Vagina (tissue), 2 donors: ENCODE measurements at regions not wholly inside any gene's neighbourhood (a gene's known extent, or its start where the extent isn't known, plus 50 kb on each side); places are given as distances from the start of the nearest gene placed in this dataset.
A peak's percentile ranks its signal among the peaks of the same experiment; 100 is the strongest.

Source experiments
- DNase-seq, 2 donors: peaks; one replicate each; pipeline ENCODE4 v3.0.0-alpha.2; 2017; ENCODE audit errors: extremely low spot score in 2 of 2
- H3K27ac ChIP-seq: fragments of 200-600 bp; sonication (generic); one replicate; pipeline ENCODE4 v1.5.1; 2019
- H3K27me3 ChIP-seq: fragments of 200-600 bp; sonication (generic); one replicate; pipeline ENCODE4 v1.5.1; 2019
- H3K36me3 ChIP-seq, 2 donors: fragments of 200-600 bp; sonication (generic); one replicate each; pipeline ENCODE4 v1.5.1; 2017 to 2019
- H3K4me1 ChIP-seq: fragments of 200-600 bp; sonication (generic); one replicate; pipeline ENCODE4 v1.5.1; 2019
- H3K4me3 ChIP-seq, 2 donors: fragments of 200-600 bp; sonication (generic); 1 replicate in 1 of 2; 2 replicates in 1 of 2; pipeline ENCODE4 v1.5.1; 2016 to 2019
- H3K9me3 ChIP-seq: fragments of 200-600 bp; sonication (generic); one replicate; pipeline ENCODE4 v1.5.1; 2019
- CTCF ChIP-seq, 3 experiments: fragments of 450-650 bp in 2 of 3; fragments of 200-600 bp in 1 of 3; sonication (generic) in 1 of 3; IDR thresholded peaks; one replicate each; pipeline ENCODE4 v1.5.1; 2017 to 2019; ENCODE audit warnings: antibody characterized with exemption in 3 of 3, mild to moderate bottlenecking in 2 of 3, moderate library complexity in 2 of 3
- POLR2A ChIP-seq, 2 donors: fragments of 450-650 bp; IDR thresholded peaks; one replicate each; pipeline ENCODE4 v1.6.1; 2017; ENCODE audit warnings: antibody characterized with exemption in 2 of 2, mild to moderate bottlenecking in 2 of 2, moderate library complexity in 2 of 2
- POLR2AphosphoS5 ChIP-seq, 2 donors: sonication (generic); formaldehyde crosslinking; IDR thresholded peaks; one replicate each; pipeline ENCODE4 v1.9.0; 2017; ENCODE audit warnings: antibody characterized with exemption in 2 of 2, mild to moderate bottlenecking in 2 of 2, low read depth in 1 of 2; ENCODE audit not compliant: insufficient read depth in 1 of 2
- intact Hi-C: fragments of 100-400 bp; cut with DNase I; formaldehyde crosslinking; loops from one replicate; pipeline ENCODE4 v1.15.1; 2023

GRCh38 chr19:5264453-5264852 lies 76.2 kb downstream of the PTPRS start:
- peaks cover 8% of the 10 kb centered on the region for H3K4me1 ChIP-seq
- no peak overlapping the region for H3K27ac ChIP-seq
- TF ChIP-seq CTCF (IDR thresholded peaks at IDR 0.05) (no peak), POLR2AphosphoS5 (IDR thresholded peaks at IDR 0.05; ENCODE audit: insufficient read depth in 1 of 2, low read depth in 1 of 2) (no peak), POLR2A (IDR thresholded peaks at IDR 0.05) (no peak)
- no peaks in the 10 kb centered on the region for H3K9me3 ChIP-seq
- H3K36me3 ChIP-seq: peaks cover 0 to 17% of the 10 kb centered on the region in 2 donors
- DNase-seq: no peak
- no peak overlapping the region for H3K4me3 ChIP-seq
- H3K27me3 ChIP-seq: no peaks in the 10 kb centered on the region
- intact Hi-C loops: no loop called here

- Histone ChIP-seq H3K27ac (no peak overlapping the region), H3K4me1 (peaks cover 8% of the 10 kb centered on the region), H3K9me3 (no peaks in the 10 kb centered on the region), H3K27me3 (no peaks in the 10 kb centered on the region), H3K36me3 (peaks cover 0 to 20% of the 10 kb centered on the region in 2 donors), H3K4me3 (no peak overlapping the region)
- intact Hi-C loops: no loop called here
- no peak for DNase-seq
- TF ChIP-seq POLR2AphosphoS5 (IDR thresholded peaks at IDR 0.05; ENCODE audit: insufficient read depth in 1 of 2, low read depth in 1 of 2) (no peak), POLR2A (IDR thresholded peaks at IDR 0.05) (no peak), CTCF (IDR thresholded peaks at IDR 0.05) (no peak)
These were observed 77.0 kb downstream of the PTPRS start for GRCh38 chr19:5263615-5264014.

- no peak overlapping the region for H3K27ac ChIP-seq
- peaks cover 0 to 29% of the 10 kb centered on the region in 2 donors for H3K36me3 ChIP-seq
- no peak overlapping the region for H3K4me3 ChIP-seq
- TF ChIP-seq POLR2A (IDR thresholded peaks at IDR 0.05): no peak
- no peak for TF ChIP-seq POLR2AphosphoS5 (IDR thresholded peaks at IDR 0.05; ENCODE audit: insufficient read depth in 1 of 2, low read depth in 1 of 2)
- no peak for TF ChIP-seq CTCF (IDR thresholded peaks at IDR 0.05)
- no peaks in the 10 kb centered on the region for H3K27me3 ChIP-seq
- intact Hi-C loops: no loop called here
- DNase-seq: no peak
- peaks cover 8% of the 10 kb centered on the region for H3K4me1 ChIP-seq
- no peaks in the 10 kb centered on the region for H3K9me3 ChIP-seq
These were observed 77.9 kb downstream of the PTPRS start for GRCh38 chr19:5262721-5263120.

GRCh38 chr19:5261156-5261890 lies 79.3 kb downstream of the PTPRS start:
- H3K27ac ChIP-seq: peak overlapping the region; percentile 61
- DNase-seq: no peak

More at GRCh38 chr19:5261156-5261890, 79.3 kb downstream of the PTPRS start:
- Histone ChIP-seq H3K27me3 (no peaks in the 10 kb centered on the region), H3K4me3 (no peak overlapping the region), H3K4me1 (peaks cover 8% of the 10 kb centered on the region), H3K36me3 (peaks cover 4 to 43% of the 10 kb centered on the region in 2 donors), H3K9me3 (no peaks in the 10 kb centered on the region)
- no peak for TF ChIP-seq CTCF (IDR thresholded peaks at IDR 0.05)
- TF ChIP-seq POLR2AphosphoS5 (IDR thresholded peaks at IDR 0.05; ENCODE audit: insufficient read depth in 1 of 2, low read depth in 1 of 2): peak in 1 of 2 donors; percentile 67
- intact Hi-C loops: no loop called here
